ENCODE measurements at regions not wholly inside any gene's neighbourhood (a gene's known extent, or its start where the extent isn't known, plus 50 kb on each side); places are given as distances from the start of the nearest gene placed in this dataset.

- TF ChIP-seq CTCF (IDR thresholded peaks at IDR 0.05; ENCODE audit: insufficient read depth, low read length, severe bottlenecking): no peak
- H3K27me3 ChIP-seq (ENCODE audit: control insufficient read depth, insufficient read depth, low read length): no peaks in the 10 kb centered on the region
- no peak overlapping the region for H3K4me3 ChIP-seq (ENCODE audit: low read depth, low read length)
- DNase-seq (ENCODE audit: low read depth): no peak
- H3K36me3 ChIP-seq (ENCODE audit: control insufficient read depth, insufficient read depth, low read length): no peaks in the 10 kb centered on the region
- FAIRE-seq: no peak
These were observed 1341.5 kb upstream of the ACVR2A start for GRCh38 chr2:146503366-146503765.

DNA sequence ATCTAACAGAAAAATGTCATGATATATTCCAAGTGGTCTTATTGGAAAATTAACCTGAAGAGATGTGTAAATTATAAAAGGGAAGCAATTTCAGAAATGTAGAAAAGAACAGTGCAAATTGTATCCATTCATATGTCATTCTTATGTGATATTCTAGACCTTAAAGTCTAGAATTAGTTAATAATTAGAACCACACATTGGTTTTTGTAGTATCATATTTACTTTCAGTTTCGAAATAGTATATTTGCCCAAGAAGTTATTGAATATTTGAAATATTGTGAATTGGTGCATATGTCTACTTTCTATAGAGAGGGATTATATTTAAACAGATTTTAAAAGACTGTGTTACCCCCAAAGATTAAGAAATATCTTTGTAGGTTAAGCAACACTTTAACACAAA, 1348.6 kb upstream of the ACVR2A start:
- TF ChIP-seq CTCF (IDR thresholded peaks at IDR 0.05; ENCODE audit: insufficient read depth, low read length, severe bottlenecking): no peak

GRCh38 chr2:146489386-146489785, 1355.4 kb upstream of the ACVR2A start:
- Histone ChIP-seq H3K36me3 (ENCODE audit: control insufficient read depth, insufficient read depth, low read length) (no peaks in the 10 kb centered on the region), H3K27me3 (ENCODE audit: control insufficient read depth, insufficient read depth, low read length) (no peaks in the 10 kb centered on the region), H3K4me3 (ENCODE audit: low read depth, low read length) (no peak overlapping the region)
- no peak for TF ChIP-seq CTCF (IDR thresholded peaks at IDR 0.05; ENCODE audit: insufficient read depth, low read length, severe bottlenecking)
- FAIRE-seq: no peak
- peak; percentile 70 for DNase-seq (ENCODE audit: low read depth)

More for the DNA sequence above, 1348.6 kb upstream of the ACVR2A start:
- FAIRE-seq (no peak), DNase-seq (ENCODE audit: low read depth) (no peak)
- no peaks in the 10 kb centered on the region for H3K36me3 ChIP-seq (ENCODE audit: control insufficient read depth, insufficient read depth, low read length)
- no peak overlapping the region for H3K4me3 ChIP-seq (ENCODE audit: low read depth, low read length)
- no peaks in the 10 kb centered on the region for H3K27me3 ChIP-seq (ENCODE audit: control insufficient read depth, insufficient read depth, low read length)

DNA sequence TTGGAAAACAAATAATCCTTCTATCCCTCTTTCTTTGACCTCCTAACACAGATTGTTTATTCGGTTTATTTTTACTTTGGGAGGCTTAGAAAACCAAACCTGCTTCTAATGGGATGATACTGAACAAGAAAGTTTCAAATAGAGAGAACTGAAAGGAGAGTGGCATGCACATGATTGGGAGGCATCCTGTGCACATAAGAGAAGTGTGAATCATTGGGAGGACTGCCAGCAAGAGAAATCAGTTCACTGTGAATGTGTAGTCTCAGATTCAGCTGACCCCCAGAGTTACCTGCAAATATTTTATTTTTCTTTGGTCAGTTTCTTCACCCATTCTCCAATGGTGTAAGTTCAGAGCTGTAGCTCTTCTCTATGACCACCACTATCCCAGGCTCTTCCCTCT, 1363.2 kb upstream of the ACVR2A start:
- no peaks in the 10 kb centered on the region for H3K27me3 ChIP-seq (ENCODE audit: control insufficient read depth, insufficient read depth, low read length)
- FAIRE-seq (no peak), DNase-seq (ENCODE audit: low read depth) (peak; percentile 59)
- H3K4me3 ChIP-seq (ENCODE audit: low read depth, low read length): no peak overlapping the region
- no peaks in the 10 kb centered on the region for H3K36me3 ChIP-seq (ENCODE audit: control insufficient read depth, insufficient read depth, low read length)
- no peak for TF ChIP-seq CTCF (IDR thresholded peaks at IDR 0.05; ENCODE audit: insufficient read depth, low read length, severe bottlenecking)

DNA sequence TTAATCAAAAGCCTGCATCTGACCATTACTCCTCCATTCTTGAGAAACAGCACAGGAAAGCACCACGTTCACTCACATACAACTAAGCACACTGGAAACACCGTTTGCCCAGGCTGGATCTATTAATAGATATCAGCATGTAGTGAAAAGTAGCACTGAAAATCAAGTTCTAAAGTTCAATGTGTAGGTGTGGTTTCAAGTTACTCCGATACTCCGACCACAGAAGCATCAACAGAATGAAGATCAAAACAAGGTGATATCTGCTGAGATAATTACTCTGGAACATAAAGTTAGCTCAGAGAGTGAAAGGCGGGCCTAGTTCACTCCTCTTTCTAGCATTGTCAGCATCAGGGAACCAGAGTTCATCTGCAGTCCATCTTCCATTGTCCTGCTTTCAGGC, 1367.4 kb upstream of the ACVR2A start:
- Histone ChIP-seq H3K4me3 (ENCODE audit: low read depth, low read length) (no peak overlapping the region), H3K36me3 (ENCODE audit: control insufficient read depth, insufficient read depth, low read length) (no peaks in the 10 kb centered on the region), H3K27me3 (ENCODE audit: control insufficient read depth, insufficient read depth, low read length) (no peaks in the 10 kb centered on the region)
- no peak for FAIRE-seq
- no peak for TF ChIP-seq CTCF (IDR thresholded peaks at IDR 0.05; ENCODE audit: insufficient read depth, low read length, severe bottlenecking)
- no peak for DNase-seq (ENCODE audit: low read depth)

- FAIRE-seq (no peak), DNase-seq (ENCODE audit: low read depth) (no peak)
- no peak for TF ChIP-seq CTCF (IDR thresholded peaks at IDR 0.05; ENCODE audit: insufficient read depth, low read length, severe bottlenecking)
- H3K27me3 ChIP-seq (ENCODE audit: control insufficient read depth, insufficient read depth, low read length): no peaks in the 10 kb centered on the region
- no peaks in the 10 kb centered on the region for H3K36me3 ChIP-seq (ENCODE audit: control insufficient read depth, insufficient read depth, low read length)
- H3K4me3 ChIP-seq (ENCODE audit: low read depth, low read length): no peak overlapping the region
These were observed 1376.3 kb upstream of the ACVR2A start for GRCh38 chr2:146468578-146468977.

Data from bronchial epithelial cell (primary cell).